GM08714 (cell line): ENCODE measurements at regions not wholly inside any gene's neighbourhood (a gene's known extent, or its start where the extent isn't known, plus 50 kb on each side); places are given as distances from the start of the nearest gene placed in this dataset.
A peak's percentile ranks its signal among the peaks of the same experiment; 100 is the strongest.

Experiments used
- H3K4me3 ChIP-seq: fragments of 200-500 bp; sonication (Bioruptor generic); 2 replicates; pipeline ENCODE4 v1.5.1; 2014; ENCODE audit warnings: mild to moderate bottlenecking, low read length, inconsistent platforms
- ZNF274 ChIP-seq: IDR thresholded peaks from 2 replicates; pipeline ENCODE4 v1.6.1; 2012; ENCODE audit warnings: mild to moderate bottlenecking, low read depth, low read length

DNA sequence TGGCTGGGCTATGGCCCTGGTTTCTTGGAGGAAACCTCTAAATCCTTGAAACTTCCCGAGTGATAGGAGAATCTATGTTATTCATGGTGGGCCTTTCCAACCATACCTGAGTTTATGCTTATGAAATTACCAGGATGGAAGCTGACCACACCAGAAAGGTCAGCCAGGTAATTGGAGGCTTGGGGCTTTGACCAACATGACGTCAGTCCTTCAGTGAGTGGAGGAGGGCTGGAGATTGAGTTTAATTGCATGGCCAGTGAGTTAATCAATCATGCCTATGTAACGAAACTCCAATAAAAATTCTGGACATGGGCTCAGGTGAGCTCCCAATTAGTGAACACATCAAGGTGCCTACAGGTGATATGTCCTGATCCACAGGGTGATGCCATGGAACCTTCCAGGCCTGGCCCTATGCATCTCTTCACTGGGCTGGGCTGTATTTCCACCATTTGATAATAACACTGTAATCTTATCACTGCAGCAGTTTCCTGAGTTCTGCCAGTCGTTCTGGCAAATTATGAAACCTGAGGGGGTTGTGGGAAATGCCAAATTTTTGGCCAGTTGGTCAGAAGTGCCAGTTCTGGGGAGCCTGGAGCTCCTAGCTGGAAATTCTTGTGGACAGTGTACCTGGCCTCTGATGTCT lies 106.5 kb downstream of the CDH26 start:
- no peak for TF ChIP-seq ZNF274

DNA sequence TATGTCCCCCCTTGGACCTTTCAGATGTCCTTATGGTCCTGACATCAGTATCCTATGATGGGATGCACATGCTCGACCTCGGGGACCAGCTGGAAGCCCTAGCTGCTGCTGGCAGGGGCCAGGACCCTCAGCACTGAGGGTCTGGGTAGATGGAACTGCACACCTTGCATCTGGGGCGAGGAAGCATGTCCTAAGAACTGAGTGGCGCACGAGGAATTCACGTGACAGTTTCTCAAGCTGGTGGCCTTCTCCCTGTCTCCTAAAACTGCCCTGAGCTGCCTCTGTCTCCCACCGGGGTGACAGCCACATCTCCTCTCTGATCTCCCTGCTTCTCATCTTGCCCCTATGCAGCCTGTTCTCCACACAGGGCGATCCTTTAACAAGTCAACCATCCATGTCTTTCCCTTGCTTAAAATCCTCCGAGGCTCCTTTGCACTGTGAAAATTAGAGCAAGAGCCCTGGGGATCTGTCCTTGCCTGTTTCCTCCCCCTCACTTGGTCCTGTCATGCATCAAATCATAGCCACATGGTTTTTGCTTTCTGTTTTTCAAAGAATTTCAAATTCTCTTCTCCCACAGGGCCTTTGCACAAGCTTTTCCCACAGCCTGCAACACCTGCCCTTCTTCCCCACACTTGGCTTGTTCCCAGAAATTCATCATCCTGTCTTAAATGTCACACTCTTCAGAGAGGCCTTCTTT lies 107.7 kb downstream of the CDH26 start:
- no peak for TF ChIP-seq ZNF274
- no peak overlapping the region for H3K4me3 ChIP-seq

More for the DNA sequence above, 106.5 kb downstream of the CDH26 start:
- no peak overlapping the region for H3K4me3 ChIP-seq

DNA sequence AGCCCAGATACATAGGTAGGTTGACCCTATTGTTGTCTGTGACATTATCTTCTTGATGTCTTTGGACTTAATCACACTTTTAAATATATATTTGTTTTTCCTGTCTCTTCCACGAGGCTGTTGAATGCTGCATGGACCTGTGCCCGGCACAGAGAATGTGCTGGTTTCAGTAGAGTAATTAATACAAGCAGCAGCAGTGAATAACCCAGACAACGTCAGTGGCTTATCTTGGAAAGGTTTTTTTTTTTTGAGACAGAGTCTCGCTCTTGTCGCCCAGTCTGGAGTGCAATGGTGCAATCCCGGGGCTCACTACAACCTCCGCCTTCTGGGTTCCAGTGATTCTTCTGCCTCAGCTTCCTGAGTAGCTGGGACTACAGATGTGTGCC lies 108.2 kb downstream of the CDH26 start:
- TF ChIP-seq ZNF274, result no peak

DNA sequence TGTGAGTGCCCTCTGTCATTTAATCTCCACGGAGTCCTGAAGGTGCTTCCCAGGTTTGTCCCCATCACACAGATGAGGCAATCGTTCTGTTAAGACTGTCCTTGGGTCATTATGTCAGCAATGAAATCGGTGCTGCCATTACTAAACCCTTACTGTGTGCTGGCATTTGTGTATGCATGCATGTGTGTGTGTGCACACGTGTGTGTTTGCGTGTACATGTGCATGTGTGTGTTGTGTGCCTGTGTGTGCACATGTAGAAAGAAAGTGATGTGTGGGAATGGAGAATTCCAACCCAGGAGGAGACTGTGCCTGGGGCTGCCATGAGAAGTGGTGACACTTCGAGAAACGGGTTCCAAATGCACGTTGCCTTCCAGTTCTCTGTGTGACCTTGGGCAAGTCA lies 110.3 kb downstream of the CDH26 start:
- no peak for TF ChIP-seq ZNF274
- H3K4me3 ChIP-seq, result no peak overlapping the region

More for the DNA sequence above, 108.2 kb downstream of the CDH26 start:
- no peak overlapping the region for H3K4me3 ChIP-seq

DNA sequence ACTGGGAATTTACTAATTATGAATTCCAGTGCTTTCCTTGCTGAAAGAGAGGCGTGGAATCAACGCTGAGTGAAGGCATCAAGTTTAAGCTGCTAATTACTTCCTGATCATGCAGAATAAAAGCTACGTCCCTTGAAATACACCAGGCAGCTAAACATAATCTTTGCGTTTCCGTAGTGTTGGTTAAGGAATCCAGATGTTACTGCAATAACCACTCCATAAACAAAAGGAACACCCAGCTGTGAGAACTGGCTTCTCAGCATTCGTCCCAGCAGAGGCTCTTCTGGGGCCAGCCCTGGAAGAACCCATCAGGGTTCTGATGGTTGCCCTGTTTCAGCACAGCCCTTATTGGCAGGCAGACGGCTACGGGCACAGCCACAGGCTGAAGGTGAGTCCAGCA lies 111.4 kb downstream of the CDH26 start:
- TF ChIP-seq ZNF274, result no peak
- H3K4me3 ChIP-seq, result no peak overlapping the region

DNA sequence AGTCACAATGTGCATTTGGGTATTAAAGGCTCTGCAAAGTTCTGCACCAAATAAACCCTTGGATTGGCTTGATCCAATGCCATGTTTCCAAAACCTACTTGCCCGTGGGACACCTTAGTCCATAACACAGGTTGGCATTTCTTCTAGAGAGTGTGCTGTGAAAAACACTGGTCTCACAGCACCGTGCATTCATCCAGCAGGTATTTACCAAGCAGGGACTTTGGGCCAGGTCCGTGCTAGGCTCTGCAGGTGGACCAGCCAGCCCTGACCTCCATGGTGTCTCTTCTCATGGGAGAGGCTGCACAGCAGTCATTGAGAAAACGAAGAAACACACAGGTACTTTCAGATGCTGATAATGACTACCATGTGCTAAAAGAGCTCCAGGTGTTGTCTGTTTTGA lies 112.6 kb downstream of the CDH26 start:
- no peak overlapping the region for H3K4me3 ChIP-seq
- no peak for TF ChIP-seq ZNF274

DNA sequence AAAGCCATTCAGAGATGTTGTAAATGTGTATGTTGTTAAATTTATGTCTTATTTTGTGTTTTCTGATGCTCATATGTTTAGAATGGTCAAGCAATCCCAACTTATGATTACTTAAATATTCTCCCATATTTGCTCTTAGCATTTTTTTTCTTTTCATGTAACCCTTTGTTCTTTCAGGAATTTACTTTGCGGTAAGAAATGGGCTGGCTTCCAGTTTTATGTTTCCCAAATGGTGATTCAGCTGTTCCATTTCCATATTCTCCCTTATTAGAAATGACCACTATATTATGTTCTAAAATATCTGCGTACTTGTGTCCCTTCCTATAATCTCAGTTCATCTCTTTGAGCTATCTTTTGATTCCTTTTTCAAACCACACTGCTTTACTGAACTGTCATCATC lies 113.7 kb downstream of the CDH26 start:
- no peak overlapping the region for H3K4me3 ChIP-seq
- no peak for TF ChIP-seq ZNF274

DNA sequence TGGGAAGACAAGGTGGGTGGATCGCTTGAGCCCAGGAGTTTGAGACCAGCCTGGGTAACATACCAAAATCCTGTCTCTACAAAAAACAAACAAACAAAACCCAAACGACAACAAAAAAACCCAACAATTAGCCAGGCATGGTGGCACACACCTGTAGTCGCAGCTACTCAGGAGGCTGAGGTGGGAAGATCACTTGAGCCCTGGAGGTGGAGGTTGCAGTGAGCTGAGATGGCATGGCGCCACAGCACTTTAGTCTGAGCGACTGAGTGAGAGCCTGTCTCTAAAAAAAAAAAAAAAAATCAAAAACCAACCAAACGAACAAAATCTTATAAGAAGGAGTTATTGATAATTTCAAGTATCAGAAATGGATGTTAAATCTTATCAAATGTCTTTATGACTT lies 114.9 kb downstream of the CDH26 start:
- no peak for TF ChIP-seq ZNF274
- H3K4me3 ChIP-seq, result no peak overlapping the region

DNA sequence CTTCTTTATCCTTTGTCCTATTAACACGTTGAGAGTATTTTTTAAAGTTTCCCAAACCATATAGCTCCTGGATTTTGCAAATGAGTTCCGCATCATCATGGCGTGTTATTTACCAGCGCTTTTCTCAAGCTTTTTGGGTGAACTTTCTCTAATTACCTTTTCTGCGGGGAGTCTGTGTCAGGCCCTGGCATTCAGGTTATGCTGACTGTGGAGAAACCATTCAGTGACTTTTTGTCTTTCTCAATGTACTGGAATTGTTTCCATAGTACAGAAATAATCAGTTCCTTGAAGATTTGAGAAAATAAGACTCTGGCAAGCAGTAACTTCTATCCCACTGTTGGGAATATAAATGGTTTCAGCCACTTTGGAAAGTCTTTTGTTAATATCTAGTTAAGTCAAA lies 115.3 kb downstream of the CDH26 start:
- no peak for TF ChIP-seq ZNF274
- H3K4me3 ChIP-seq, result no peak overlapping the region

DNA sequence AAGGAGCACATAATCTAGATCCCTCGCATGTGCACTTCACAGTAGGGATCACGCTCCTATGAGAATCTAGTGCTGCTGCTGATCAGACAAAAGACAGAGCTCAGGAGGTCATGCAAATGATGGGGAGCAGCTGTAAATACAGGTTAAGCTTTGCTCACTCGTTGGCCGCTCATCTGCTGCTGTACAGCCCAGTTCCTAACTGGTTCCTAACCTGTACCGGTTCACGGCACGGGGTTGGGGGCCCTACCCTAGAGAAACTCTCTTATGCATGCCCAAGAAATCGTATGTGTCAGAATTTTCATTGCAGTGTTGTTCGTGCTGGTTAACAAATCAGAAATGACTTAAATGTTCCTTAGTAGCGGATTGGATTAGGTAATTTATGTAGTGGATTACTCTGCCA lies 116.1 kb downstream of the CDH26 start:
- no peak for TF ChIP-seq ZNF274
- H3K4me3 ChIP-seq, result no peak overlapping the region

DNA sequence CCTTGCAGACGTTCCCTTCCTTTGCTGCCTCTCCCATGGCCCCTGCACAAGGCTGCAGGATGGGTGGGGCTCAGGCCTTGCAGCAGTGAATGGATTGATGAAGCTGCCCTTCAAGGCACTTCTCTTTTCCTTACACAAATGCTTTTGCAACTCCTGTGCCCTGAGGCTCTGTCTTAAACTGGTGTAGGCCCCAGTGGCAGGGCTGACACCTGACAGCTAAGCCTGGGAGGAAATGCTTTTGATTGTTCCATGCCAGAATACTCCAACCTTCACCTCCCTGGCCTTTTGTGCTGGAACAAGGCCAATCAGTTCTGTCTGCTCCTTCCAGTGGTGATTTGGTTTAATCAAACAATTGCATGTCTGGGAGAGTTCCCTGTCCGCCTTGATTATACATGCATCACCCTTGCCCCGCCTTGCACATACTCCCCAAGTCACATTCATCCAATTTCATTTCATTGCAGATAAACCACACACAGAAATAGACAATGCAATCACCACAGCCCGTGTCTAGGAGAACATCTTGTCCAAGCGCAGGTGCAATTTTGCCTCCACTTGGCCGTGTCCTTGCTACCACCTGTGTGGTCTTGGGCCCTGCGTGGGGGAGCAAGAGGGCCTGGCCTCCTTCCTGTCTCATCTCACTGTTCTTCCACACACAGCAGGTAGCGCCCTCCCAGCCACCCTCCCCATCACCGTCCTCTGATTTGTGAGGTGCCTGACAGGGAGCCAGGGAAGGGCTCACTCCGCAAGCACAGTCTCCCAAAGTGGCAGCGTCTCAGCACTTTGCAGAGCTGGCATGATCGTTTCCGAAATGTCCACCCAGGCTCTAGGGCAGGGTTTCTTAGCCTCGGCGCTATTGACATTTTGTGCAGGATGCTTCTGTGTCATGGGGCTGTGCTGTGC lies 120.4 kb downstream of the CDH26 start:
- TF ChIP-seq ZNF274, result no peak
- no peak overlapping the region for H3K4me3 ChIP-seq

DNA sequence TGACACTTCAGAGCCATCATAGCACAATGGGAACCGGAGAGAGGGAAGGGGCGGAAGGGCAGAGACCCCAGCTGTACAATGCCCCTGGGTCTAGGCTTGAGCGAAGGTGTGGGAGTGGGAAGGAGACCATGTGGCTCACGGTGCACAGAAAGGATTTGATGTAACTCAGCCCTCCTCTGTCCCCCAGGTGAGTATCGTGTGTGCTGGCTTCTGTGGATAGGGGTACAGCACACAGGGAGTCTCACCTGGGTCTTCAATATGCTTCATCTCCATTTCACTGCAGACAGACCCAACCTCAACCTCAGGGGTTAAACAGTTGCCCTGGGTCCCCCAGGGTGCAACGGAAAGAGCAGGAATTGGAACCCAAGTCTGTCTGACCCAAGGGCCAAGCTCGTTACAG lies 122.2 kb downstream of the CDH26 start:
- no peak overlapping the region for H3K4me3 ChIP-seq
- no peak for TF ChIP-seq ZNF274

DNA sequence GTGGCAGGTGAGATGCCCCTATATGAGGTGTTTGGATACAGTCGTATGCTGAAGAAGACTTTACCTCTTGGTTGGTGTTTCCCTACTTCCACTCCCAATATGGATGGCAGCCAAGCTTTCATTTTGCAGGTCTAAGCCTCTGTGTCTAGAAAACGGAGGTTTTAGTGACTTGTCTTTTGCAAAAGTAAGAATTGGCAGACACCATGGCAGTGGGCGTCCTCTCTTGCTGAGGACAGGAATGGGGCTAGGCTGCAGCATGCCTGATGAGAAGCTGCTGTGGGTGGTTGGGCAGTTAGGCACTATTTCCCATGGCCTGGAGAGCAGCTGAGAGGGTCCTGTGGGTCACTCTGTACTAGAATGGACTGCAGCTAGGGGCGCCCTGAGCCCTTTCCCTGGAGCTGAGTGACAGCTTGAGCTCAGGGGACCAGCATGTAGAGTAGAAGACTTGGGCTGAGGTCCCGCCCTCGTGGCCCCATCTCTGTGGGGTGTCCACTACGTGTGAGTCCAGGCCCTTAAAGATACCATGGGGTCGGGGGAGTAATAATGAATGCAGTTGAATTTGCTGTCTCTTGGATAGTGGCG lies 127.4 kb downstream of the CDH26 start:
- H3K4me3 ChIP-seq, result no peak overlapping the region
- no peak for TF ChIP-seq ZNF274

DNA sequence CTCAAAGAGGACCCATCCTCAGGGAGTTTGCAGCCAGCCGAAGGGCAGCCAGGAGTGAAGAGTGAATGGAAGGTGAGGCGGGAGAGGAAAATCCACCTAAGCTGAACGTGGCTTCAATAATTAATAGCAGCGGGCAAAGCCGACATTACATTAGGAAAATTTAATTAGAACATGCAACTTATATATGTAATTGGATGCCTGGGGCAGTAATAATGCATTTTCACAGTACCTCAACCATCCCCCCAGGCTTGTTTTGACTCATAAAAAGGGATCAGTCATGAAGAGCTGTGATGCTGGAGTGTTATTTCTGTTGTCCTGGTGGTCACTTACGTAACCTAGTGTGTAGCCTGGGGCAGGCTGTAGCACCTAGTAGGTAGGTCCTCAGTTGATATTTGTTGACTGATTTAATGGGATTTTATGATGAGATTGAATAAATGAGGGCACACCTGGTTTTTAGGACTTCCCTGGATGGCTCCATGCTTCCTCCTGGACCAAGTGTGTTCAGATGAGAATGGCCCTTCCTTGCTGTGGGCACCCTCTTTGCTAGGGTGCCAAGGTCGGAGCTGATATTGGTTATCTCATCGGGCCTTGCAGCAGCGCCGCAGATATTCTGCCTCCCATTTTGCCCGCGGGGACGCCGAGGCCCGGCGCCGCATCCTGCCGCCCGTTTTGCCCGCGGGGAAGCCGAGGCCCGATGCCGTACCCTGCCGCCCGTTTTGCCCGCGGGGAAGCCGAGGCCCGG lies 128.8 kb downstream of the CDH26 start:
- TF ChIP-seq ZNF274, result no peak
- peak overlapping the region; percentile 20; the same call in 1 of the 2 replicates for H3K4me3 ChIP-seq
